ENCODE measurements at regions not wholly inside any gene's neighbourhood (a gene's known extent, or its start where the extent isn't known, plus 50 kb on each side); places are given as distances from the start of the nearest gene placed in this dataset.
"Not testable (repeated sequence)": the region's sequence is repeated elsewhere in the genome, so short reads cannot be mapped to it uniquely, and the experiment has no call there.

DNA sequence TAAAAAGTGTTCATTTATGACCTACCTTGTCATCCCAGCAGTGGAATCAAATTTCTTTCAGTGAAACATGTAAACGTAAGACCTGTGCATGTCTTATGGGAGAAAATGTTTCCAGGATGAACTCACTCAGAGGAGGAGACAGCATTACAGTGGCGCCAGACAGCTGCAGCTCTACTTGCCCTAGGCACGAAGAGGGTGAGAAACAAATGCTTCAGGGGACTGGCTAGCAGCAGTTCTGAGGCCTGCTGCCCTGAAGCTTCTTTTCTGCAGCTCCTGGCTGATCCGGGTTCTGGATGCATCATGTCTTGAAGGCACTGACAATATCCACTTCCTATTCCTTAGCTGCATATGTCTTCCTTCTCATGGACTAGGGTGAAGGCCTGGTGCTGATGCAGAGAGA lies 120.2 kb downstream of the QRSL1 start:
- H3K36me3 ChIP-seq (ENCODE audit: control insufficient read depth, insufficient read depth, low read length, severe bottlenecking), result no peaks in the 10 kb centered on the region
- no peak overlapping the region for H3K4me3 ChIP-seq (ENCODE audit: low read length)
- DNase-seq (ENCODE audit: low read depth), result no peak
- no peaks in the 10 kb centered on the region for H3K9me3 ChIP-seq (ENCODE audit: control insufficient read depth, low read length)
- H3K27me3 ChIP-seq (replicated peaks; ENCODE audit: control insufficient read depth, insufficient read depth, low read length), result no peaks in the 10 kb centered on the region
- H3K9ac ChIP-seq (ENCODE audit: low read length), result no peak overlapping the region
- H3K4me1 ChIP-seq (ENCODE audit: control insufficient read depth, insufficient read depth, low read length), result no peaks in the 10 kb centered on the region

DNA sequence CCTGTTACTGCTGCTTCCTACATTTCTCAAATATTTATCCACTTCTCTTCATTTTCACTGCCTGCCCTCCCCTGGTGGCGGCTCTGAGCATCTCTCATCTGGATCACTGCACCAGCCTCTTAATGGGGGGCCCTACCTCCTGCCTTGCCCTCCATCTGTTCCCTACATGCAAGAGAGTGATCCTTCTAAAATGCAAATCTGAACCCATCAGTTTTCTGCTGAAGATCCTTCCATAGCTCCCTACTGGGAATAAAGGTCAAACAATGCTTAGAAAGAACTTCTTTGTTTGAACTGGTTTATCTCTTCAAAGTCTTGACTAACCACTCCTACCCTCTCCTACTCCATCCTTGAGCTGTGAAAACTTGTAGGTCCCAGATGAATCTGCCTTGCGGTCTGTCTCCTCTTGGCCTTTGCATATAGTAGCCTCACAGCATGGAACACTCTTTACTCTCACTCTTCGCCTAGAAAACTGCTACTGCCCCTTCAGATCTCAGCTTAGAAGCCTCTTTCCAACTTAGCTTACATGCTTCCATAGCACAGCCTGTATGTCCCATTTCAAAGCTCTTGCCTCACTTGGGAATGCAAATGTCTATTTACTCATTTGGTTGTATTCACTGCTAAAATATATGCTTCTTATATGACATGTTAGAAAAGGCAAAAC lies 119.3 kb downstream of the QRSL1 start:
- Histone ChIP-seq H3K4me3 (ENCODE audit: low read length) (no peak overlapping the region), H3K27me3 (replicated peaks; ENCODE audit: control insufficient read depth, insufficient read depth, low read length) (no peaks in the 10 kb centered on the region), H3K9ac (ENCODE audit: low read length) (no peak overlapping the region), H3K4me1 (ENCODE audit: control insufficient read depth, insufficient read depth, low read length) (no peaks in the 10 kb centered on the region), H3K9me3 (ENCODE audit: control insufficient read depth, low read length) (no peaks in the 10 kb centered on the region), H3K36me3 (ENCODE audit: control insufficient read depth, insufficient read depth, low read length, severe bottlenecking) (no peaks in the 10 kb centered on the region)
- DNase-seq (ENCODE audit: low read depth), result no peak

DNA sequence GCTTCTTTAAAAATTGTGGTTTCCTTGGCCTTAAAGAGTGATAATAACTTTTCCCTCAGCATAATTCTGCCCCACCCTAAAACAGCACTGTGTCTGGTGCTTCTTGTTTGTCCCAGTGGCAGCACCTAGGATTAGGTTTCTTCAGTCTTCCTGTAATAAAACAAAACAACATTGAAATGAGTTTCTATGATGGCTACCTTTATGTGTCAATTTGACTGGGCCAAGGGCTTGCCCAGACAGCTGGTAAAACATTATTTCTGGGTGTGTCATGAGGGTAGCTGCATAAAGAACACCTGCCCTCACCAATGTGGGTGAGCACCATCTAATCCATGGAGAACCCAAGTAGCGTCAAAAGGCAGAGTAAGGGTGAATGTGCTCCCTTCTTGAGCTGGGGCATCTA lies 117.8 kb downstream of the QRSL1 start:
- H3K9ac ChIP-seq (ENCODE audit: low read length), result no peak overlapping the region
- H3K36me3 ChIP-seq (ENCODE audit: control insufficient read depth, insufficient read depth, low read length, severe bottlenecking), result no peaks in the 10 kb centered on the region
- no peaks in the 10 kb centered on the region for H3K27me3 ChIP-seq (replicated peaks; ENCODE audit: control insufficient read depth, insufficient read depth, low read length)
- H3K4me1 ChIP-seq (ENCODE audit: control insufficient read depth, insufficient read depth, low read length), result no peaks in the 10 kb centered on the region
- H3K9me3 ChIP-seq (ENCODE audit: control insufficient read depth, low read length), result no peaks in the 10 kb centered on the region
- no peak for DNase-seq (ENCODE audit: low read depth)
- no peak overlapping the region for H3K4me3 ChIP-seq (ENCODE audit: low read length)

DNA sequence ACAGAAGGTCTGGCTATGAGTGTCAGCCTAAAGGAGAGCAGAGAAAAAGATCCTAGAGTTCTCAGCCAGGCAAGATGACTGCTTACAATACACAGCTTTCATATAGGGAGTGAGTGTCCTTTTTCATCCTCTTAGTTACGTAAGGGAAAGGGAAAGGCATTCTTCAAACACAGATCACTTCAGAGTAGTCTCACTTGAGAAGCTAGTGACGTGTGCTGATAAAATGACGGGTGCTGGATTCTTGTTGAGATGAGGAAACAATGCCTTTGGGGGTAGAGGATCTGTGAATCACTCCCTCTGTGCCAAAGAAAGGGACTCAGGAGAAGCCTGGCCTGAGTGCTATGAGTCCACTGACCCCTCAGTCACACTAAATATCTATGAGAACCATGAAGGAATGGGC lies 117.3 kb downstream of the QRSL1 start:
- no peak overlapping the region for H3K4me3 ChIP-seq (ENCODE audit: low read length)
- H3K27me3 ChIP-seq (replicated peaks; ENCODE audit: control insufficient read depth, insufficient read depth, low read length), result no peaks in the 10 kb centered on the region
- DNase-seq (ENCODE audit: low read depth), result peak; percentile 44
- H3K36me3 ChIP-seq (ENCODE audit: control insufficient read depth, insufficient read depth, low read length, severe bottlenecking), result no peaks in the 10 kb centered on the region
- no peaks in the 10 kb centered on the region for H3K4me1 ChIP-seq (ENCODE audit: control insufficient read depth, insufficient read depth, low read length)
- H3K9me3 ChIP-seq (ENCODE audit: control insufficient read depth, low read length), result no peaks in the 10 kb centered on the region
- H3K9ac ChIP-seq (ENCODE audit: low read length), result no peak overlapping the region

DNA sequence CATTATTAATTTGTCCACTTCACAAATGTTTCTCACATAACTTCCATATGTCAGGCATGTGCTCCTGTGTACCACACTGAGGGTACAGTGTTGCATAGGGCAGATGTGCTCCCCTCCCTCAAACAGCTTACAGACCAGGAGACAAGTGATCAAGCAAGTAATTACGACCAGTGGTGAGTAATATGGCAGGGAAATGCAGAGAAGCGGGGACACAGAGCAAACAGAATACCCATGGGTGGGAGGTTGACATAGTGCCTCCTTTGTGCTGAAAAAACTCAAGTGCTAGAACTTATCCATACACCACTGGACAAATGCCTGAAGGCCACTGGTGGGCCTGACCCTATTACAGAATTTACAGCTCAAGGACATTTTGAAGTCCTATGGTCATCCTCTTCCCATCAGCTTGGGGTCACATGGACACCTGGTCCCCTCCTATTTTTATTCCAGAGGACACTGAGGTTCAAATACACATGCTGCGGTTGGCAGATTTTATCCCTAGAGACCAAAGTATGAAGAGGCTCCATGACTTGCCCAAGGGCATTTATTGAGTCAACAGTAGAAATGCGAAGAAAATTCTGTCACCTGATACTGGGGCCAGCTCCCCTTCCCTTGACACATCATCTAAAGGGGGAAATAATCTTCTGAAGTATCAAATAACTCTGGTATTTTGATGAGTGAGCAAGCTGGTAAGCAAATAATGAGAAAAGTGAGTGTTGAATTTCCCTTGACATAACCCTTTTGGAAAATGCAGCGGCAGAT lies 116.6 kb downstream of the QRSL1 start:
- Histone ChIP-seq H3K36me3 (ENCODE audit: control insufficient read depth, insufficient read depth, low read length, severe bottlenecking) (no peaks in the 10 kb centered on the region), H3K4me1 (ENCODE audit: control insufficient read depth, insufficient read depth, low read length) (no peaks in the 10 kb centered on the region), H3K27me3 (replicated peaks; ENCODE audit: control insufficient read depth, insufficient read depth, low read length) (no peaks in the 10 kb centered on the region), H3K9me3 (ENCODE audit: control insufficient read depth, low read length) (no peaks in the 10 kb centered on the region), H3K4me3 (ENCODE audit: low read length) (no peak overlapping the region), H3K9ac (ENCODE audit: low read length) (no peak overlapping the region)
- DNase-seq (ENCODE audit: low read depth), result no peak

DNA sequence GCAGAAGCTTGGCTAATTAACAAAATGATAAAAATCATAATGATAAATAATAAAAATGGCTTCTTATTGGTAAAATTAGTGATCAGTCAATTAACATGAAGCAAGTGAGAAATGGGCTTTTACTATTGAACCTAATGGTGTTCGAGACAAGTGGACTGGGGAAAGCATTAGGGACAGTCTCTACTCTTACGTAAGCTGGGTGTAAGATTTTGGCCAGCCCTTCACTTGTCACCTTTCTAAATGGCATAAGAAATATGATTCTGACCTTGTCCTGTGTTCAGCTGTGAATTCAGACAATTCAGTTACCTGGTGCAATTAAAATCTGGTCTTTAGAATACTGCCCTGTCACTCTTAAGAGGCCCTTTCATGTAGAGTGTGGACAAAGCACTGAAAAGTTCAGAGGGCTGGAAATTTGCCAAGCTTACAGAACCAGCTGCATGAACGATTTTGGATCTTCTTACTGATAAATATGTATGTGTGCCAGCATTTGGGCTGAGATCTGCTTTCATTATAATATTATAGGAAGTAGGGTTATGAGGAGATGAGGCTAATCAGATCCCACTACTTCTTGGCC lies 115.9 kb downstream of the QRSL1 start:
- no peaks in the 10 kb centered on the region for H3K27me3 ChIP-seq (replicated peaks; ENCODE audit: control insufficient read depth, insufficient read depth, low read length)
- no peaks in the 10 kb centered on the region for H3K9me3 ChIP-seq (ENCODE audit: control insufficient read depth, low read length)
- no peak overlapping the region for H3K4me3 ChIP-seq (ENCODE audit: low read length)
- H3K36me3 ChIP-seq (ENCODE audit: control insufficient read depth, insufficient read depth, low read length, severe bottlenecking), result no peaks in the 10 kb centered on the region
- no peaks in the 10 kb centered on the region for H3K4me1 ChIP-seq (ENCODE audit: control insufficient read depth, insufficient read depth, low read length)
- no peak for DNase-seq (ENCODE audit: low read depth)
- no peak overlapping the region for H3K9ac ChIP-seq (ENCODE audit: low read length)

DNA sequence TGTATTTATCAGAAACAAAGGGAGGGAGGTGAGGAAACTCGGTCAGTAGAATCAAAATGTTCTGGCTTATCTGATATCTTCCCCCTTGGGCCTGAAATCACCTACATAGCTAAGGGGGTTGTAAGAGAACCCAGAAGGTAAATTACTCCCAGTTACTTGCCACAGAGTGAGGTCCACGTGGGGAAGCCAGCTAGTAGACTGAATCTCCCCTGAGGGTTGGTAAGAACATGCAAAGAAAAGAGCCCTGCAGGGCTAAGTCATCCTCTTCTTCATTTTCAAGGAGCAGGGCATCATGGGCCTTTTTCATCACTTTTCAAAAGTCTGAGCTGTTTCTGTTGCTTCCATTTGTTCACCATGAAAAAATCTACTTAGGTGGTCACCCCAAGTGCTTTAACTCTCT lies 115.4 kb downstream of the QRSL1 start:
- no peaks in the 10 kb centered on the region for H3K27me3 ChIP-seq (replicated peaks; ENCODE audit: control insufficient read depth, insufficient read depth, low read length)
- no peak overlapping the region for H3K9ac ChIP-seq (ENCODE audit: low read length)
- no peak overlapping the region for H3K4me3 ChIP-seq (ENCODE audit: low read length)
- H3K36me3 ChIP-seq (ENCODE audit: control insufficient read depth, insufficient read depth, low read length, severe bottlenecking), result no peaks in the 10 kb centered on the region
- no peak for DNase-seq (ENCODE audit: low read depth)
- H3K9me3 ChIP-seq (ENCODE audit: control insufficient read depth, low read length), result no peaks in the 10 kb centered on the region
- no peaks in the 10 kb centered on the region for H3K4me1 ChIP-seq (ENCODE audit: control insufficient read depth, insufficient read depth, low read length)

DNA sequence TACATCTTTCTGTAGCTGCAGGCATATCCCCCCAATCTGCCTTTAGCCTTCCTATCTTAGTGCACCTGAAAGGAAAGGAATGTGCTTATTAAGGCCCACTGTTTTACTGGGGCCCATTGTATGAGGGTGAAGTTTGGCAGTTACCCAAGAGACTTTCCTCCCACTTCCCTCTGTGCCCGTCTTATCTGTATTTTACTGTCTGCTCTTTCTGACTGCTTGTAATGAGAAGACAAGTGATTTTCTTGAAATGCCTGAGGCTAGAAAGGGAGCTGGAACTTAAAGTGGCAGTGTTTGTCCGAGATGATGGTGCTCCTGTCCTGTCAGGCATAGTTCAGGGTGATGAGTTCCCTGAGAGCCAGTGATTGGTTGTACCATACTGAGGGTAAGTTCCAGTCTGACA lies 114.7 kb downstream of the QRSL1 start:
- not testable (repeated sequence) for H3K9ac ChIP-seq (ENCODE audit: low read length); H3K4me3 ChIP-seq (ENCODE audit: low read length); H3K9me3 ChIP-seq (ENCODE audit: control insufficient read depth, low read length); DNase-seq (ENCODE audit: low read depth); H3K36me3 ChIP-seq (ENCODE audit: control insufficient read depth, insufficient read depth, low read length, severe bottlenecking); H3K4me1 ChIP-seq (ENCODE audit: control insufficient read depth, insufficient read depth, low read length); H3K27me3 ChIP-seq (replicated peaks; ENCODE audit: control insufficient read depth, insufficient read depth, low read length)

DNA sequence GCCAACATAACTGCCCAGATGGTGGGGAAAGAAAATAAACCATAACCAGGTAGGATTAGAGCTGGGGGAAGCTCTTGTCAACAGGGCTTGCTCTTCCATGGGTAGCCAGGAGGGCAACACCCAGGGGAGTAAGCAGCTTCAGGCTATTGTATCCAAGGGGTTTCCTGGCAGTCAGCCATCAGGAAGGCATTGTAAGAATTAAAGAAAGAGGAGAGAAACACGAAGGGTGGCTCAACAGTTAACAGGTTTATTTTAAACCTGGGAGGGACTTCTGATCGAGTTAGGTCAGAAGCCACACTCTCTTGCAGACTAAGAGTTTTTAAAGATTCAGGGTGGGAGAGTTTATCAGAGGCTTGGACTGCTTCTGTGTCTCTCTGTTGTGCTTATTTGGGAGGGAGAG lies 114.2 kb downstream of the QRSL1 start:
- DNase-seq (ENCODE audit: low read depth), result no peak
- H3K9me3 ChIP-seq (ENCODE audit: control insufficient read depth, low read length), result no peaks in the 10 kb centered on the region

DNA sequence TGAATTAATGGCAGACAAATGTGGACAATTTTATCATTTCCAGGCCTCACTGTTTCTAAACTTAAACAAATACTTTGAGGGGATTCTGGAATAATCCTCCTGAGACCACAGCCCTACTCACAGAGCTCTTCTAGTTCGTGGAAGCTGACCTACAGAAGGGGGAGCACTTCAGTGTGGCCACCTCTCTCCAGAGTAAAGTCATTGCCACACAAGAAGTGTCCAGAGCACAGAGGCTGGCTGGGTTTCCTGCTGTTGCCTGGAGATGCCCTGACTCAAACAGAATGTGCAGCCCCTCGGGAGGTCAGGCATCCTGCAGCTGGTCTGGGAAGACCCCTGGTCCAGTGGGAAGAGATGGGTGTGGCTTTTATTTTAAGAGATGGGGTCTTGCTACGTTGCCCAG lies 110.9 kb downstream of the QRSL1 start:
- no peak overlapping the region for H3K9ac ChIP-seq (ENCODE audit: low read length)
- H3K4me3 ChIP-seq (ENCODE audit: low read length), result no peak overlapping the region
- H3K4me1 ChIP-seq (ENCODE audit: control insufficient read depth, insufficient read depth, low read length), result peaks cover 3% of the 10 kb centered on the region
- H3K9me3 ChIP-seq (ENCODE audit: control insufficient read depth, low read length), result peaks cover 13% of the 10 kb centered on the region
- no peaks in the 10 kb centered on the region for H3K36me3 ChIP-seq (ENCODE audit: control insufficient read depth, insufficient read depth, low read length, severe bottlenecking)
- H3K27me3 ChIP-seq (replicated peaks; ENCODE audit: control insufficient read depth, insufficient read depth, low read length), result peaks cover 19% of the 10 kb centered on the region
- no peak for DNase-seq (ENCODE audit: low read depth)

More for the DNA sequence above, 114.2 kb downstream of the QRSL1 start:
- no peak overlapping the region for H3K4me3 ChIP-seq (ENCODE audit: low read length)
- H3K4me1 ChIP-seq (ENCODE audit: control insufficient read depth, insufficient read depth, low read length), result peaks cover 3% of the 10 kb centered on the region
- no peaks in the 10 kb centered on the region for H3K27me3 ChIP-seq (replicated peaks; ENCODE audit: control insufficient read depth, insufficient read depth, low read length)
- H3K36me3 ChIP-seq (ENCODE audit: control insufficient read depth, insufficient read depth, low read length, severe bottlenecking), result no peaks in the 10 kb centered on the region
- no peak overlapping the region for H3K9ac ChIP-seq (ENCODE audit: low read length)

DNA sequence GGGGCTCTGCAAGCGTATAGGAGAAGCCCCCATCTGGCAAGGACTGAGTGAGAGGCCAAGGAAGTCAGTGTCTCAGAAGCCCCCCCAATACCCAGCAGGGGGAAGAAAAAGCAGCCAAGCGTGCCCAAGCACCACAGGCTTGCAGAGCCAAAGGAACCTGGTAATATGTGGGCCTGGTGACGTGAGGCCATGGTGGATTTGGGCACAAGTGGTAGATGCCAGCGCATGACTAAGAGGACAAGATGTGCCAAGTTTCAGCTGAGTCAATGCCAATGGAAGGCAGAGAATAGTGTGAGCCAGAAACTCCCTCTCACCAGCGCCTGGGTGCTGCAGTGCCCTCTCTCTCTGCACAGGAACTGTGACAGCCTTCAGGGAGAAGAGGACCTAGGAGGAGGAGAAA lies 110.0 kb downstream of the QRSL1 start:
- Histone ChIP-seq H3K36me3 (ENCODE audit: control insufficient read depth, insufficient read depth, low read length, severe bottlenecking) (no peaks in the 10 kb centered on the region), H3K4me1 (ENCODE audit: control insufficient read depth, insufficient read depth, low read length) (peaks cover 3% of the 10 kb centered on the region), H3K4me3 (ENCODE audit: low read length) (no peak overlapping the region), H3K27me3 (replicated peaks; ENCODE audit: control insufficient read depth, insufficient read depth, low read length) (peaks cover 19% of the 10 kb centered on the region), H3K9me3 (ENCODE audit: control insufficient read depth, low read length) (peaks cover 14% of the 10 kb centered on the region), H3K9ac (ENCODE audit: low read length) (no peak overlapping the region)
- DNase-seq (ENCODE audit: low read depth), result no peak
